ENCODE measurements at regions not wholly inside any gene's neighbourhood (a gene's known extent, or its start where the extent isn't known, plus 50 kb on each side); places are given as distances from the start of the nearest gene placed in this dataset.

DNA sequence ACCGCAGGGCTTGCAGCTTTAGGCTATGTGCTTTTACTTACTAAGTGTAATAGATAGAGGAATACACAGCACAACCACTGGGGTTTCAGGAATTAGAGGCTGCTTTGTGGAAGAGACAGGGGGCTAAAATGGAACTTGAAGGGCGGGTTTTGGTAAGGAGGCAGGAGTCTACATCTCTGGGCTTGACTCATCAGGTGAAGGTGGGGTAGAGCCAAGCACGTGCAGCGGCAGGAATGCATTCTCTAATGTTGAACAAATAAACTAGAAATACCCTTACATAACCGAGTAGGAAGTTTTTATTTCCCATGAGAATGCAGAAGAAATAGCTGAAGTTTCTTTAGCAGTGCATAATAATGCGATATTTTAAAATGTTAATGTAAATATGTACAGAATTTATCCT is 673.8 kb upstream of the SALL3 start:
- no peak for DNase-seq

DNA sequence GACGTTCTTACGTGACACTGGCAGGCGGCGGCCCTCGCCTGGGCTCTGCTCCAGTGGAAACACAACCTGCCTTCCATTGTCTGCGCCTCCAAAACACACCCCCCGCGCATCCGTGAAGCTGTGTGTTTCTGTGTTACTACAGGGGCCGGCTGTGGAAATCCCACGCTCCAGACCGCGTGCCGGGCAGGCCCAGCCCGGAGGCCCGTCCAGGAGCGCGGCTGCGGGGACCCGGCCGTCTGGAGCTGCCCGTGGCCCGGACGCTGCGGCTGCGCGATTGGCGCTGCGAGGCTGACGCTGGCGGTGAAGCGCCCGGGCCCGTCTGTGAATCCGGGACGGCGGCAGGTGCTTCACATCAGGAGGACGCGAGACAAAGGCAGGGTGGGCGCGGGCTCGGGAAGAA is 670.3 kb upstream of the SALL3 start:
- DNase-seq: no peak

DNA sequence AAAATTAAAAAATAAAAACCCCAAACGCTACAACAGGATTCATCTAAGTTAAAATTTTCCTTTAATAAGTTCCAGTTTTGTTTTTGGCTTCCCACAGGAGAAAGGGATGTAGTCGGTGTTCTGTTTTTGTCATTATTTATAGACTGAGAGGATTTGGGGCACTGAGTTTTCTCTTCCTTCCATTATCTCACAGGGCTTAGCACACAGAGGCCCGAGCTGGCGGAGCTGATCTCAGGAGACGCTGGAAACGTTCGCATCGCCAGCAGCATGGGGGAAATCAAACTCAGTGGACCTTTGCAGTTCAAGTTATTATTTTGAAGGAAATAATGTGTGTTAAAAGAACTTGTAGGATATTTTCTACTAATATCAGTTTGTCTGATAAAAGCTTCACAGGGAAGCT is 669.7 kb upstream of the SALL3 start:
- no peak for DNase-seq

DNA sequence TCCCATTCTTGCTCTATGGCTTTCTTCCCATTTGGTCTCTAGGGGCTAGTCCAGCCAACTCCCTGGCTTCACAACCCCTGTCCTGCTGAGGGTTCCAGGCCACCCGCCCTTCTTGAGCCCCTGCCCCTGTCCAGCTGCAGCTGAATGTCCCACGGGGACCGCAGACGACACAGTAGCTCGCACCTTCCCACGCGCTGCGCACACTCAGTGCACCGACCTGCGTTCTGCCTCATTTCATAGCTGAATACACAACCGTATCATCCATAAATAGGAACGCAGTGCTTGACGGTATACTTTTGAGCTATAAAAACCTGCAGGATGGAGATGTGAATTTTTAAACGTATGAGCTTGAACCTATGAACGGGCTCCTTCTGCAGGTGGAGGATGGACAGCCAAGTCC is 660.4 kb upstream of the SALL3 start:
- DNase-seq: no peak

DNA sequence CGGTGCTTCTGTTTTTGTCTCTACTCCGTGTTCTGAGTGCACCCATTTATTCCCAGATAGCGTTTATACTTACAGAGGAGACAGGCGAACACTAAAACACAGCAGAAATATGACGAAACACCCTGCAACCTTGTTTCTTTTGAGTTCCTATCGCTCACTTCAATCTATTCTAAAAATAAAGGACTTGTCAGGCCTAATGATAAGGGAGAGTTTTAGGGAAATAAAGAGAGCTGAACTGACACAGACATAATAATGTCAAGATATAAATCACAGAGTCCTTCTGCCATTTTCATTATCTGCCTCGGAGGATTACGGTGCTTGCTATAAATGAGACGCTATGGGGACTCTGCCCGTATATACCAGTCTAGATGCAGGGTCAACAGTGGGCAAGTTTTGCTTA is 659.7 kb upstream of the SALL3 start:
- no peak for DNase-seq

DNA sequence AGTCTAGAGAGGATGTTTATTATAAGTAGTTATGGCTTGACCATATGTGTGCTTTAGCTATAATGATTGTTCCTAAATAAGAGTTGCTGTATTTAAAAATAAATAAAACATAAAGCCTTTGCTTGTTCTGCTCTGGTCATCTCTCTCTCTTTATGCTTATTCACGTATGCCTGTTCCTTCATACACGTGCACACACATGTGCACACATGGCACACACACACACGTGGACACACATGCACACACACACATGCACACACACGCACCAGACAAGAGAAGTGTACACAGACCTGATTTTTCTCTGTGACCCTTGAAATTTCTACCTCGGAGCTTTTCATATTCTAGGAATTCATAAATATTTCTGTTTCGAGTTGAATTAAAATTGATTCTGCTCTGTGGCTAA is 658.2 kb upstream of the SALL3 start:
- no peak for DNase-seq

DNA sequence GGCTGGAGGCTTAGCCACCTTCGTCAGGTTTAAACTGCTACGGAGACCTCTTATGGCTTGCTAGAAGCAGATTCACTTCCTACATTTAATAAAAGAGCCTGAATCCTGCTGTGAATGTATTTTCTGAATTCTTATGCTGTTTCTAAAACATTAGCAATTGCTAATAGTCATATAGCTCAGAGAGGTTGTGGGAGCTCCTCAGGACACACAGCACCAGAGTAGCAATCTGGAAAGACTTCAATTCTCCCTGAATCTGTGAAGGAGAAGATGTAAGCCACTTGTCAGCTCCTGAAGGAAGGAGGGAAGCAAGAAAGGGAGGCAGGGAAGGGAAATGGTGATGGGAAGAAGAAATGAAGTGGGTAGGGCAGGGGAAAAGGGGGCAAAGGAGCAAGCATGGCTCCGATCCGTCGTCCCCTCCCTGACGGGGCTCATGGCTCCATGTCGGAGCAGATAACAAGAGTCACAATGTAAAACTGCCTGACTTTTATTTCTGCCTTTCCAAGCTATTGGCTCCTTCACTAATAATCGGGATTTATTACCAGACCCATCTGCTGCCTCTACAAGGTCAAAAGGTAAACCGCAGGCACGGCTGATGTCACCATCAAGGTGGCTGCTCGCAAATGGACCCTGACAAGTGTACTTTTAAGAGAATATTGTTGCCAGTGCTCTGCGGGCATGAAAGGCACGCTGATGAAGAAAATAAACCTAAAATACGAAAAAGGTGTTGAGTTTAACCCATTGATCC is 656.0 kb upstream of the SALL3 start:
- no peak for DNase-seq

DNA sequence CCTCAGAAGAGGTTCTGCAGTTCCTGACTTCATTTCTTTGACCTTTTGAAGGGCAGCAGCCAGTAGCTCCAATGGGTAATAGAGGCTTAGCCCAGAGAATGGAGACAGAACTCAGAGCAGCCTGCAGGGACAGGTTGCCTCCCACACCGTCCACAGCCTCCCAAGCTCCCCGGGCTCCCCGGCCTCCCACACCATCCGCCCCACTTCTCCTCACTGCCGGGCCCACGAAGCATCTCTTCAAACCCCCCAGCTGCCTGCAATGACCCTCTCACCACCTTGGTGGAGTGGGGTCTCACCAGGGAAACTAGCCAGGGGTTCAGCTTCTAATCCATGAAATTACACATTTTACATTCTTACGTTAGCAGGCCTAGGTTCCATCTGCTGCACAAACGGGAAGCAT is 652.0 kb upstream of the SALL3 start:
- no peak for DNase-seq

DNA sequence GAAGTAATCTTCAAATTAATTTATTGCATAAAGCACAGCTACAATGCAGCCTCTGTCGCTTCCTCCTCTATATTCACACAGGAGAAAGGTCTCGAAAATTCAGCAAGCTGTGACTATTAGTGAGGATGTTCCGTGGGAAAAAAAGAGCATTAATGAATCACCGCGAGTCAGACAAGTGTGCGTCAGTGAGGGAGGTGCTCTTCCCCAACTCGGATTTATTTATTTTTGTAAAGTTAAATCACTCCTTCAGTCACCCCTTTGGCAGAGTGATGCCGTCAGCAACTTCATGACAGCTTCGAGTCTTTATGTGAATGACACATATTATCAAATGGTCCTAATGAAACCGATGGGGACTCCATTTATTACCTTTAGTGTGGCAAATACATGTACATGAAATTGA is 648.9 kb upstream of the SALL3 start:
- no peak for DNase-seq

DNA sequence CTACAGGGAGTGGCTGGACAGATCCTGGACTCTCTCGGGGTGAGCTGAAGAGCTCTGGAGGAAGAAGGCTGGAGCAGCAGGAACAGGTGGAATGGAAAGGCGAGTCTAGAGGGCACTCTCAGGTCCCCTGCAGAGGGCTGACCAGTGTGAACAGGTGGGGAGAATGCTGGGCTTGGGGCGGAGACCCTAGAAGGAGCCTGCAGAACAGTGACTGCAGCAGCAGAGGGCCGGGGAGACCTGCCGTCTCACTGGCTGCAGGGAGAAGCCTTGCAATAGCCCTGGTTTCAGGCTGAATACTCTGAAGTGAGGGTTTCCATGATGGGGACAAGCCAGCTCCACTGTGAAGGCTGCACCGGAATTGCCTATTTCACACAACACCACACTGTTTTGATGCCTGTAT is 626.7 kb upstream of the SALL3 start:
- no peak for DNase-seq

DNA sequence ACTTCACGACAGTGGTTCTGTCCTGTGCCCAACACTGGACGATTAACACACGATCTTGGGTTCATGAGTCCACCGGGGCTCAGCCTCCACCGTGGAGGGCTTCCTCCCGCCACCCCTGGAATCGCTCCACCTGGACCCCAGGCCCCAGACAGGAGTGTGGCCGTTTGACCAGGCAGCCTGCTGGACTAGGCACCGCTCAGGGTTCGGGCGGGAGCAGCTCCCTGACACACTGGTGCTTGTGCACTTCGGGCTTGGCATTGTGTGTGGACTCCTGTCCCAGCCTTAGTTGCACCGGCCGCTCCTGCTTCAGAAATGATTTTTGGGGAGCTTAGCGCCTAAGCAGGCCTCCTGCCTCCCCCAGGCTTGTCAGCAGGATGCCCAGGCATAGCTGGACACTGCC is 617.4 kb upstream of the SALL3 start:
- no peak for DNase-seq

DNA sequence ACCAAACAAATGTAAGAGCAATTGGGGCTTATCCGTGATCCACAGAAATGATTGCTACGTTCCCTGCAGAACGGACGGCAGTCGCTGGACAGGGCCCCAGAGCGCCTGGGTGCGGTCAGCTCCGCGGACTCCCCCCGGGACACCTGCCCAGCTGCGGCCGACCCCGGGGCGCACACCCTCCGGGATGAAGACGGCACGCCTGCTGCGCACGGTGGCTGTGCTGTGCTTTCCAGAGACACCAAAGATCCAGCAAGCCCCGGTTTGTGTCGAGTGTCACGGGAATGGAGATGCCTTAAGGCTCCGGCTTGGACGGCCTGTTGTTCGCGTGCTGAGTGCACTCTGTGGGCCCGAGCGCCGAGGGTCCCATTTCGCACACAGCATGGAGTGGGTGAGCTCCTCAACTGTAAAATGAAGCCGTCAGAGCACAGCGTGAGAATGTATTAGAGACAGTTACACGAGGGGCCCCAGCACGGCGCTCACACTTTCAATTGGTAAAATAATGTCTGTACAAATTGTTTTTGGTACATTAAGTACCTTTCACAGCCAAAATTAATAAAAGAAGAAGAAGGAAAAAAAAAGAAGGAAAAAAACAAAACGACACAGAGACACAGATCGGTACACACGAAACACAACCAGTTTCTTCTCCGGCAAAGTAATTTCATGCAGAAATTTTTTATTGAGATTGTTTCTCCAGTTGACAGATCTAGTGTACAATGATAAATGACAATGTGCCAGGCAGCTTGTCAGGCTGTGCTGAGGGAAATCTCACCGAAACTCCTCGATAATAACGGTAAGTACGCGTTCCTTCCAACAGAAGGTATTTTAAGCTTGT is 615.8 kb upstream of the SALL3 start:
- no peak for DNase-seq

DNA sequence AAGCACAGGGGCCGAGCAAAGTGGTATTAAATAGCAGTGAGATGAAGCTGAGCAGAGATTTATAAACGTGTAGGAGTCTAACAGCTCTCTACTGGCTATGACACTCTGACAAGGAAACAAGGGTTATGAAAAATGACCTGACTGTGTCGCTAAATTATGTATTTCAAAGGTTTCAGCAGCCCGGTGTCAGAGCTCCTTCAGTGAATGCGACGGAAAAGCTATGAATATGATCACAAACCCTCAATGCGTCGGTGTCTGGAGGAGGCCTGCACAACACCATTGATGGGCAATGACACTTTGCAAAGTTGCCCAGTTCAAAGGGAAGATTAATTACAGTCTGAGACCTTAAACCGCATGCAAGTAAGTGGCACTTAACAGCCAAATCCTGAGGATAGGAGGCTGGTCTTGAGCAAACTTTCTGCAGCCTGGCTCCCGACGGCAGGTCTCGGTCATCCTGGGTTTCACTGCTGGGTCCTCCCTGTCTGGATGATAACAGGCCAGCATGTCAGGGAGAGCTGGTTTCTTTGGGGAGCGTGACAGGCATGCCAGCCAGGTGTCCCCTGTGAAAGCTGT is 615.1 kb upstream of the SALL3 start:
- no peak for DNase-seq

DNA sequence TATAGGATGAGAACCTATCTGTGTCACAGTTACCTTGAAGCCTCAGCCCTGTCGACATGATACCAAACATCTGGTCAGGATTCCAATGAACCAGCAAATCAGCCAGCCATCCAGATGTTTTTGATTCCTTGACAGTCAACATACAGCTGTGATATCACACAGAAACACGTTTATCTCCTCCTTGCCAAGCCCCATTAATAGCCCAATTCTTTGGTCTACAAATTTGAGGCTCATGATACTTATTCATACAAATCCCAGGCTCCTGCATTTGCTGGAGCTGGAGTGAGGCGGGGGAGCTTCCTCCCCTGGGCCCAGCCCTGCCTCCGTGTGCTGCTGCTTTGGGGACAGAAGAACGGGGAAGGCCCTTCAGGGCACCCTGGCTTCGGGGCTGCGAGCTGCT is 611.6 kb upstream of the SALL3 start:
- no peak for DNase-seq

DNA sequence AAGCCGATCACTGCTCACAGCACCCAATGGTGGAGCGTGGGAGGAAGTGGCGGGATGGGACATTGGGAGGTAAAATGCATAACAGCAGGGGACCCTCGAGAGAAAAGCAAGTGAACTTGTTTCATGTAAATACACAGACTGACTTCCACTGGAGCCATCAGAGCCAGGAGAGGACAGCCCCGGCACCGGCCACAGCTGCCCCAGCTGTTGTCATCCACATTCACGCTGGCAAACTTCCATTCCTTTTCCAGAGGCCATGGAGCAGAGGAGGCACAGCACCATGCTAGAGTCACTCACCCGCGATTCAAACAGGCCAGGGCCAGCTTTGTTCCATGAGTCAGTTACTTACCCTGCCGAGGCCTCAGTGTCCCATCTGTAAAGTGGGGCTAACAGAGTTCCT is 610.9 kb upstream of the SALL3 start:
- no peak for DNase-seq

DNA sequence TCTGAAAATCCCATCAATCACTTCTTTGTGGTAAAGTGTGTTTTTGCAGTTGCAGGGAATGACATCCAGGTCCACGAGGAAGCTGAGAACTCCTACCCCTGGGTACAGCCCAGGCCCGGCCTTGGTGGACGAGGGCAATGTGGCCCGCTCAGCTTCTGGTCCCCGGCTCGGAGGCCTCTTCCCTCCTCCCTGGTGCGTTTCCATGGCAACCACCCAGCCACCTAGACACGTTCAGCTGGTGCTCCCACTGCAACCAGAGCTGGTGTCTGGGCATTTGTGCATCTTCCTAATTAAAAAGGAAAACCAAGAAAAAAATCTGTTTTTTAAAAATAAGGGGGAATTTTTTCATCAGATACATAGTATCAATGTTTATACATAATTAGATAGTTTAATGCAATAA is 603.6 kb upstream of the SALL3 start:
- no peak for DNase-seq

DNA sequence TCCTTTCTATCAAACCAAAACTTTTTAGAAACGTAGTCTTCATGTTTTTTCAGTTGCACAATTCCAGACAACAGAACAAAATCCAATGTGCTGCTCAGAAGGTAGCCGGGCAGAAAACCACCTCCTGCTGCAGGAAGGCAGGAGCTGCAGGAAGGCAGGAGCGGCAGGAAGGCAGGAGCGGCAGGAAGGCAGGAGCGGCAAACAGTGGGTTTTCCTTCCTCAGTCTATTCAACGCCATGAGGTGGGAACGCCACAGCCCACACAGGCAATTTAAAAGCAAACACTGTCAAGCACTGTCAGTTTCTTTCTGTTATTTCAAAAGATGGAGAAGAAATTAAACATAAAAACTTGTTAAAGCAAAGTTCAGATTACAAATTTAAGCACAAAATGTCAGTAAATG is 601.2 kb upstream of the SALL3 start:
- no peak for DNase-seq

DNA sequence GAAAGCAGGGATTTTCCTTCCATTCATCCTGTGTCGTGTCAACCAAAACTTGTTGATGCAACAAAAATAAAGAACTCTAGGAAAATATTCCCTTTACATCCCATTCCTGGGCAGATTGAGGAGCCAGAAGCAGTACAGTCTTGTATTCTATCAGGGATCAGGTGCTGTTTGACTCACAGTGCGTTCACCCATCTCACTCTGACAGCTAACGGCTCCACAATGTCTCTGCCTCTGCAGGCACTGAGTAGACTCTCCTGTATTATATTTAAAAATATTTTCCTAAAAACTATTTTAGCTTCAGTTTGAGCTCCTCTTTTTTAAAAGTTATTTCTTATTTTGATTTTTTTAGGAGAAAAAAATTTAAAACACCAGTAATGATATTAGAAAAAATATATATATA is 600.6 kb upstream of the SALL3 start:
- no peak for DNase-seq

DNA sequence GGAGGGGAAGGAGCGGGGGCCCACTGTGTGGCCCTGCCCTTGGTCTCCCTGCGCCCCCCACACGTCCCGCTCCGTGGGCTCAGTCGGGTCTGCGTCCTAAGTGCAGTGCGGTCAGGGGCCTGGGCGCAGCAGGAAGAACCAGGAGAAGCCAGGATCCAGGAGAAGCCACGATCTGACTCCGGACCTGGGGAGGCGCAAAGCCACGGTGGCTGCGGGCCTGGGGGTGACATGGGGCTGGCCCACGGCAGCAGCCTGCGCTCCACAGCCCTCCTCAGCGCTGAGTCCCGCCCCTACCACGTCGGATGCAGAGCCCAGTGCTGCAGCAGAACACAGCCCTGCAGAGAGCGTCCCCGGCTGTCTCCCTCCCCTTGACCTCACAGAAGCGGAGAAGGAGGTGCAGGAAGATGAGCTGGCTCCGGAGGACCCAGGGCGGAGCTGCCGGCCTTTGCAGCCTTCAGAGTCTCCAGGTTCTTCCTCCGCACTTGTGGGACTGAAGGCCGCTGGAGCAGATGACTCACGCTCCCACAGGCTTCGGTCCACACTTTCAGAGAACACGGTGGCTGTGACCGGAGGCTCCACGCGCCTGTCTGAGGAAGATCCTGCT is 589.2 kb upstream of the SALL3 start:
- no peak for DNase-seq

DNA sequence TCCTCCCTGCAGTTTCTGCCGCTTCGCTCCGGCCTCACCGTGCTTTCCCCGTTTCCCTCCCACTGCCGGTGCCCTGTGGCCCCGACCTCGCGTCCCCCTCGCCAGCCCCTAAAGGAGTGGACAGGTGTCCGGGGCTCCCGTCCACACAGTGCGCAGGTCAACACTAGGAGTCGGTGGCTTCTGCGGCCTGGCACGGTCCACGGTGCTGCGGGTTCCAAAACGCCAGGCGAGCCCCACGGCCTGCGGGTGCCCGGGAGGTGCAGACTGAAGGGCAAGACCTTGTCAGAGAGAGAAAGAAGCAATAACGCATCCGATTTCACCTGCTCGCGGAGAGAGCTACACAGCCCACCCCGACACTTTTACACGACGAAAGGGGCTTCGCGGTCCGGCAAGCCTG is 588.7 kb upstream of the SALL3 start:
- no peak for DNase-seq

DNA sequence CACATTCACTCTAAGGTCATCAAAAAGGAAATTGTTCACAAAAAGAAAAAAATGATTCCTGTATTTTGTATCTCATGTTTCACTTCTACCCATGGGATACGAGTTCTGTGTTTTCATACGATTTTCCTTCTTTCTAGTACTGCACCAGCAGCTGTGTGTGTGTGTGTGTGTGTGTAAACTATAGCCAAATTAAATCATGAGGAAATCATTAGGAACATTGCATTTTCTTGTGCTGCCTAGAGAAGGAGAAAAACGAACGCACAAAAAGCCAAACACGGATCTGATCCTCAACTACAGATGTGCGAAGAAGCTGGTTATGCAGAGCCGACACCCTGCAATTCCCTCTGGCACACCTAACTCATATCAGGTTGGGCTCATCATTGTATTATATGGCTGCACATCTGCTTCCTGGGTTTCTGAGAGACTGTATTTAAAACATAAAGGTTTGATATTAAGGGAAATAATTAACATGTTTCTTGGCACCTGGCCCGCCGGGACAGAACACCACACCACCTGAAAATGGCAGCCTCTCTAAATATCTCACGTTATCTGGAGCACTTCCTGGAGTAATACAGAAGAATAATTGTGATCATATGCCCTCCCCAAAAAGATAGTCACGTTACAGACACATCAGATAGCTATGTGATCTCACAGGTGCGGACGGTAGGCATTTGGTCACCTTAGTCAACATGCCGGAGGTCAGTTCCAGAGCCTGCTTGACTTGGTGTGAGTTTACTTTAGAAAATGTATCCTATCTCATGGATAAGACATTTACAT is 586.3 kb upstream of the SALL3 start:
- no peak for DNase-seq

DNA sequence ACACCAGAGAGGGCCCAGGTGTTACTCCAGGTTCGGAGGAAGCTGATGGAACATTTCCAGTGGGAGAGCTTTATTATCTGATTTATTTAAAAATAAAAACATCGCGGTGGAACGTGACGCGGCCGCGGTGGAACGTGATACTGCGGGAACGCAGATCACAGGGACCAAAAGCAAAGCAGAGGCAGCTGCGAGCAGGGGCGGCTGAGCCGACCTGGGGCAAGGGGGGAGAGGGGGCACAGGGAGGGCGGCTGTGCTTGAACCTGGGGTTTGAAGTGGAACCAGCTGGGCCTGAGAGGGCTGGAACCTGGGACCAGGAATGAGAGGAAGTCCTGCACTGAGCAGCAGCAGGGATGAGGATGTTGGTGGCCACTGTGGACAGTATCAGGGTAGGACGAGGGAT is 583.5 kb upstream of the SALL3 start:
- no peak for DNase-seq

DNA sequence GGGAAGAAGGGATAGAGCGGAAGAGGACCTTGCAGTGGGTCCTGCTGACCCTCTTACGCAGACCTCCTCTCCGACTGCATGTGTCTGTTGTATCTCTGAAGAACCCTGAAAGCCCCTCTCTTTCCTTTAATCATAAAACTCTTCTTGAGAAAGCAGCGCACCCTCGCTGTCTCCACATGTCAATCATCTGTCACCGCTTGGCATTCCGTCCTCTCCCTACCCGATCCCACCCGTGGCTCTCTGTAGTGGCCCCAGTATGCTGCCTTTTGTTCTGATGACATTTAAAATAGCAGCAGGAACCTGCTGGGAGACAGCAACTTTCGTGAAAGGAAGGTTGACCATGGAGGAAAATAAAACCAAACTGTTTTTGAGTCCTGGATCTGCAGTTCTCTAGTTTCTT is 582.9 kb upstream of the SALL3 start:
- no peak for DNase-seq
